HUDEP-2 (cell line): ENCODE measurements at regions not wholly inside any gene's neighbourhood (a gene's known extent, or its start where the extent isn't known, plus 50 kb on each side); places are given as distances from the start of the nearest gene placed in this dataset.

Experiments used
- DNase-seq, 76 experiments: peaks; one replicate each; lab custom pipeline; 2025; ENCODE audit not compliant: unreplicated experiment in 76 of 76; lab: John Stamatoyannopoulos, UW

GRCh38 chr2:21469158-21469557 lies 345.4 kb downstream of the TDRD15 start:
- DNase-seq = no peak

- no peak for DNase-seq
These were observed 345.8 kb downstream of the TDRD15 start for GRCh38 chr2:21469564-21469963.

- no peak for DNase-seq
These were observed 356.4 kb downstream of the TDRD15 start for GRCh38 chr2:21480162-21480561.

- no peak for DNase-seq
These were observed 360.9 kb downstream of the TDRD15 start for GRCh38 chr2:21484643-21485042.

- DNase-seq = no peak
These were observed 362.7 kb downstream of the TDRD15 start for GRCh38 chr2:21486445-21486844.

GRCh38 chr2:21489080-21489479 lies 365.3 kb downstream of the TDRD15 start:
- DNase-seq = no peak

- DNase-seq = no peak
These were observed 374.2 kb downstream of the TDRD15 start for GRCh38 chr2:21498016-21498415.

- no peak for DNase-seq
These were observed 376.7 kb downstream of the TDRD15 start for GRCh38 chr2:21500401-21500945.

- no peak for DNase-seq
These were observed 377.7 kb downstream of the TDRD15 start for GRCh38 chr2:21501376-21502027.

GRCh38 chr2:21515903-21516302 lies 392.1 kb downstream of the TDRD15 start:
- no peak for DNase-seq

- DNase-seq = no peak
These were observed 395.6 kb downstream of the TDRD15 start for GRCh38 chr2:21519412-21519811.

- no peak for DNase-seq
These were observed 396.1 kb downstream of the TDRD15 start for GRCh38 chr2:21519821-21520220.

GRCh38 chr2:21535826-21536225 lies 412.1 kb downstream of the TDRD15 start:
- no peak for DNase-seq

- DNase-seq = no peak
These were observed 415.9 kb downstream of the TDRD15 start for GRCh38 chr2:21539685-21540084.

- DNase-seq = no peak
These were observed 419.9 kb downstream of the TDRD15 start for GRCh38 chr2:21543630-21544029.

GRCh38 chr2:21544392-21544791 lies 420.6 kb downstream of the TDRD15 start:
- DNase-seq = no peak

- DNase-seq = no peak
These were observed 429.2 kb downstream of the TDRD15 start for GRCh38 chr2:21552981-21553380.

GRCh38 chr2:21559351-21559750 lies 435.6 kb downstream of the TDRD15 start:
- DNase-seq = no peak

- no peak for DNase-seq
These were observed 438.2 kb downstream of the TDRD15 start for GRCh38 chr2:21561965-21562364.

- DNase-seq = no peak
These were observed 443.6 kb downstream of the TDRD15 start for GRCh38 chr2:21567395-21567794.

- no peak for DNase-seq
These were observed 447.9 kb downstream of the TDRD15 start for GRCh38 chr2:21571686-21572085.

GRCh38 chr2:21580391-21580790 lies 456.6 kb downstream of the TDRD15 start:
- DNase-seq = no peak

- DNase-seq = no peak
These were observed 462.1 kb downstream of the TDRD15 start for GRCh38 chr2:21585881-21586280.
